IPS DF 6.9 (cell line): ENCODE measurements at regions not wholly inside any gene's neighbourhood (a gene's known extent, or its start where the extent isn't known, plus 50 kb on each side); places are given as distances from the start of the nearest gene placed in this dataset.

ENCODE experiments used
- DNase-seq: peaks from one replicate; pipeline ENCODE4 v3.0.0-alpha.2; 2013; ENCODE audit warnings: low read depth, low spot score
- H3K27ac ChIP-seq: one replicate; pipeline ENCODE4 v1.5.1; 2013; ENCODE audit warnings: low read length, control low read depth
- H3K27me3 ChIP-seq: 2 replicates; pipeline ENCODE4 v1.6.1; 2013; ENCODE audit warnings: mild to moderate bottlenecking, low read length; ENCODE audit not compliant: control insufficient read depth, insufficient read depth
- H3K36me3 ChIP-seq: 2 replicates; pipeline ENCODE4 v1.6.1; 2013; ENCODE audit warnings: low read length; ENCODE audit not compliant: control insufficient read depth, insufficient read depth
- H3K4me1 ChIP-seq: 2 replicates; pipeline ENCODE4 v1.6.1; 2013; ENCODE audit warnings: low read length; ENCODE audit not compliant: control insufficient read depth, insufficient read depth
- H3K4me3 ChIP-seq: 2 replicates; pipeline ENCODE4 v1.5.1; 2013; ENCODE audit warnings: mild to moderate bottlenecking, low read length
- H3K9me3 ChIP-seq: 2 replicates; pipeline ENCODE4 v1.6.1; 2013; ENCODE audit warnings: low read length, inconsistent platforms; ENCODE audit not compliant: control insufficient read depth, insufficient read depth
- WGBS: extraction: QIAGEN DNeasy Blood & Tissue Kit; methylation state at CpG from one replicate; pipeline ENCODE4 v1.1.7; 2013; ENCODE audit warnings: mixed read lengths, missing lambda C conversion rate; ENCODE audit not compliant: insufficient read length, insufficient coverage; 5-methylcytosine and 5-hydroxymethylcytosine counted together

GRCh38 chr13:40404407-40404806 is 262.0 kb downstream of the FOXO1 start:
- Histone ChIP-seq H3K9me3 (no peaks in the 10 kb centered on the region), H3K4me3 (no peak overlapping the region), H3K27me3 (no peaks in the 10 kb centered on the region), H3K27ac (no peak overlapping the region), H3K4me1 (0 out of 2 replicates have a peak, but pooled peaks cover 2% of the 10 kb centered on the region), H3K36me3 (no peaks in the 10 kb centered on the region)
- no CpG with 5 or more reads among the region's 6 CpGs for WGBS
- no peak for DNase-seq

- Histone ChIP-seq H3K27ac (no peak overlapping the region), H3K4me3 (no peak overlapping the region), H3K27me3 (no peaks in the 10 kb centered on the region), H3K36me3 (no peaks in the 10 kb centered on the region), H3K4me1 (0 out of 2 replicates have a peak, but pooled peaks cover 2% of the 10 kb centered on the region), H3K9me3 (no peaks in the 10 kb centered on the region)
- no peak for DNase-seq
- no CpG with 5 or more reads among the region's 4 CpGs for WGBS
These were observed 261.3 kb downstream of the FOXO1 start for GRCh38 chr13:40404967-40405716.

- H3K4me3 ChIP-seq = no peak overlapping the region
- 0 out of 2 replicates have a peak, but pooled peaks cover 2% of the 10 kb centered on the region for H3K4me1 ChIP-seq
- H3K27ac ChIP-seq = no peak overlapping the region
- H3K9me3 ChIP-seq = no peaks in the 10 kb centered on the region
- DNase-seq = no peak
- no peaks in the 10 kb centered on the region for H3K36me3 ChIP-seq
- no peaks in the 10 kb centered on the region for H3K27me3 ChIP-seq
- WGBS = no CpG with 5 or more reads among the region's 6 CpGs
These were observed 259.9 kb downstream of the FOXO1 start for GRCh38 chr13:40406405-40407120.

GRCh38 chr13:40407567-40407966 is 258.9 kb downstream of the FOXO1 start:
- DNase-seq = no peak
- WGBS = no CpG with 5 or more reads among the region's 3 CpGs
- H3K27me3 ChIP-seq = no peaks in the 10 kb centered on the region
- H3K27ac ChIP-seq = no peak overlapping the region
- no peak overlapping the region for H3K4me3 ChIP-seq
- H3K4me1 ChIP-seq = 0 out of 2 replicates have a peak, but pooled peaks cover 2% of the 10 kb centered on the region
- H3K9me3 ChIP-seq = no peaks in the 10 kb centered on the region
- no peaks in the 10 kb centered on the region for H3K36me3 ChIP-seq

- no peak for DNase-seq
- WGBS = no CpG with 5 or more reads among the region's 5 CpGs
- no peak overlapping the region for H3K4me3 ChIP-seq
- H3K36me3 ChIP-seq = no peaks in the 10 kb centered on the region
- no peaks in the 10 kb centered on the region for H3K4me1 ChIP-seq
- no peak overlapping the region for H3K27ac ChIP-seq
- H3K9me3 ChIP-seq = no peaks in the 10 kb centered on the region
- no peaks in the 10 kb centered on the region for H3K27me3 ChIP-seq
These were observed 257.8 kb downstream of the FOXO1 start for GRCh38 chr13:40408602-40409001.

GRCh38 chr13:40409278-40409677 is 257.2 kb downstream of the FOXO1 start:
- Histone ChIP-seq H3K9me3 (no peaks in the 10 kb centered on the region), H3K4me3 (no peak overlapping the region), H3K27ac (no peak overlapping the region), H3K27me3 (no peaks in the 10 kb centered on the region), H3K36me3 (no peaks in the 10 kb centered on the region), H3K4me1 (no peaks in the 10 kb centered on the region)
- no CpG with 5 or more reads among the region's 2 CpGs for WGBS
- no peak for DNase-seq

GRCh38 chr13:40410315-40410714 is 256.1 kb downstream of the FOXO1 start:
- H3K9me3 ChIP-seq = no peaks in the 10 kb centered on the region
- H3K36me3 ChIP-seq = no peaks in the 10 kb centered on the region
- no peaks in the 10 kb centered on the region for H3K4me1 ChIP-seq
- no peak overlapping the region for H3K4me3 ChIP-seq
- no peaks in the 10 kb centered on the region for H3K27me3 ChIP-seq
- DNase-seq = no peak
- H3K27ac ChIP-seq = no peak overlapping the region
- WGBS = no CpG with 5 or more reads among the region's 1 CpG

- Histone ChIP-seq H3K27ac (no peak overlapping the region), H3K4me3 (no peak overlapping the region), H3K9me3 (no peaks in the 10 kb centered on the region), H3K36me3 (no peaks in the 10 kb centered on the region), H3K4me1 (no peaks in the 10 kb centered on the region), H3K27me3 (no peaks in the 10 kb centered on the region)
- DNase-seq = no peak
- WGBS = no CpG with 5 or more reads among the region's 6 CpGs
These were observed 246.2 kb downstream of the FOXO1 start for GRCh38 chr13:40420160-40420740.

GRCh38 chr13:40422588-40423235 is 243.7 kb downstream of the FOXO1 start:
- no peaks in the 10 kb centered on the region for H3K27me3 ChIP-seq
- H3K36me3 ChIP-seq = no peaks in the 10 kb centered on the region
- H3K4me1 ChIP-seq = no peaks in the 10 kb centered on the region
- no CpG with 5 or more reads among the region's 4 CpGs for WGBS
- H3K9me3 ChIP-seq = no peaks in the 10 kb centered on the region
- no peak overlapping the region for H3K27ac ChIP-seq
- H3K4me3 ChIP-seq = no peak overlapping the region
- DNase-seq = no peak

- WGBS = no CpG with 5 or more reads among the region's 1 CpG
- no peak overlapping the region for H3K4me3 ChIP-seq
- no peaks in the 10 kb centered on the region for H3K36me3 ChIP-seq
- no peaks in the 10 kb centered on the region for H3K27me3 ChIP-seq
- no peaks in the 10 kb centered on the region for H3K4me1 ChIP-seq
- H3K27ac ChIP-seq = no peak overlapping the region
- H3K9me3 ChIP-seq = no peaks in the 10 kb centered on the region
- DNase-seq = no peak
These were observed 238.1 kb downstream of the FOXO1 start for GRCh38 chr13:40428354-40428753.
